ENCODE measurements at regions not wholly inside any gene's neighbourhood (a gene's known extent, or its start where the extent isn't known, plus 50 kb on each side); places are given as distances from the start of the nearest gene placed in this dataset.

DNA sequence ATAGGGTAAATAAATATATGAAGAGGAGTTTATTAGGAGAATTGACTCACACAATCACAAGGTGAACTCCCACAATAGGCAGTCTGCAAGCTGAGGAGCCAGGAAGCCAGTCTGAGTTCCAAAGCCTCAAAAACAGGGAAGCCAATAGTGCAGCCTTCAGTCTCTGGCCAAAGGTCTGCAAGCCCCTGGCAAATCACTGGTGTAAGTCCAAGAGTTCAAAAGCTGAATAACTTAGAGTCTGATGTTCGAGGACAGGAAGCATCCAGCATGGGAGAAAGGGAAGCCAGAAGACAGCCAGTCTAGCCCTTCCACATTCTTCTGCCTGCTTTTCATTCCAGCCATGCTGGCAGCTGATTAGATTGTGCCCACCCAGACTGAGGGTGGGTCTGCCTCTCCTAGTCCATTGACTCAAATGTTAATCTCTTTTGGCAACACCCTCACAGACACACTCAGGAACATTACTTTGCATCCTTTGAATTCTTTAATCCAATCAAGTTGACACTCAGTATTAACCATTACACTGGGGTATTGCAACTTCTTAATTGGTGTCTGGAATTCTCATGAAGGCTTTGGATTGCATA lies 736.5 kb upstream of the LMO3 start:
- TF ChIP-seq, protein P1, sequence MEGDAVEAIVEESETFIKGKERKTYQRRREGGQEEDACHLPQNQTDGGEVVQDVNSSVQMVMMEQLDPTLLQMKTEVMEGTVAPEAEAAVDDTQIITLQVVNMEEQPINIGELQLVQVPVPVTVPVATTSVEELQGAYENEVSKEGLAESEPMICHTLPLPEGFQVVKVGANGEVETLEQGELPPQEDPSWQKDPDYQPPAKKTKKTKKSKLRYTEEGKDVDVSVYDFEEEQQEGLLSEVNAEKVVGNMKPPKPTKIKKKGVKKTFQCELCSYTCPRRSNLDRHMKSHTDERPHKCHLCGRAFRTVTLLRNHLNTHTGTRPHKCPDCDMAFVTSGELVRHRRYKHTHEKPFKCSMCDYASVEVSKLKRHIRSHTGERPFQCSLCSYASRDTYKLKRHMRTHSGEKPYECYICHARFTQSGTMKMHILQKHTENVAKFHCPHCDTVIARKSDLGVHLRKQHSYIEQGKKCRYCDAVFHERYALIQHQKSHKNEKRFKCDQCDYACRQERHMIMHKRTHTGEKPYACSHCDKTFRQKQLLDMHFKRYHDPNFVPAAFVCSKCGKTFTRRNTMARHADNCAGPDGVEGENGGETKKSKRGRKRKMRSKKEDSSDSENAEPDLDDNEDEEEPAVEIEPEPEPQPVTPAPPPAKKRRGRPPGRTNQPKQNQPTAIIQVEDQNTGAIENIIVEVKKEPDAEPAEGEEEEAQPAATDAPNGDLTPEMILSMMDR (IDR thresholded peaks at IDR 0.05 in 4 of 5, conservative IDR thresholded peaks at IDR 0.05 in 1 of 5) = no peak
- TF ChIP-seq POLR2A (IDR thresholded peaks at IDR 0.05) = no peak
